Tibial artery (tissue), 4 donors: ENCODE measurements at regions not wholly inside any gene's neighbourhood (a gene's known extent, or its start where the extent isn't known, plus 50 kb on each side); places are given as distances from the start of the nearest gene placed in this dataset.

ENCODE experiments used
- DNase-seq, 2 donors: peaks; one replicate each; pipeline ENCODE4 v3.0.0-alpha.2; 2019
- H3K27ac ChIP-seq, 2 donors: fragments of 200-600 bp; sonication (generic) in 1 of 2; 1 replicate in 1 of 2; 2 replicates in 1 of 2; pipeline ENCODE4 v1.5.1; 2018 to 2019; ENCODE audit warnings: mild to moderate bottlenecking in 1 of 2
- H3K27me3 ChIP-seq, 2 donors: fragments of 200-600 bp; sonication (generic) in 1 of 2; one replicate each; pipeline versions ENCODE4 v1.5.1 to v1.6.0; 2016 to 2019
- H3K36me3 ChIP-seq, 3 donors: fragments of 200-600 bp; sonication (generic) in 2 of 3; one replicate each; pipeline ENCODE4 v1.5.1; 2016 to 2019; ENCODE audit warnings: mild to moderate bottlenecking in 2 of 3
- H3K4me1 ChIP-seq, 4 donors: fragments of 200-600 bp; sonication (generic) in 2 of 4; 1 replicate in 3 of 4; 2 replicates in 1 of 4; pipeline ENCODE4 v1.5.1; 2016 to 2019
- H3K4me3 ChIP-seq, 2 donors: fragments of 200-600 bp; sonication (generic) in 1 of 2; 1 replicate in 1 of 2; 2 replicates in 1 of 2; pipeline ENCODE4 v1.5.1; 2018 to 2019; ENCODE audit warnings: mild to moderate bottlenecking in 2 of 2
- H3K9me3 ChIP-seq, 3 donors: fragments of 200-600 bp; sonication (generic) in 1 of 3; one replicate each; pipeline ENCODE4 v1.5.1; 2016 to 2019
- intact Hi-C: fragments of 100-400 bp; cut with DNase I; formaldehyde crosslinking; loops from one replicate; pipeline ENCODE4 v1.15.0; 2023; ENCODE audit warnings: low total_unique reads
- TF ChIP-seq, protein P1 (sequence below), 2 experiments: fragments of 200-600 bp in 1 of 2; fragments of 450-650 bp in 1 of 2; IDR thresholded peaks; one replicate each; pipeline ENCODE4 v1.5.1; 2017 to 2019; ENCODE audit warnings: antibody characterized with exemption in 2 of 2, mild to moderate bottlenecking in 1 of 2, moderate library complexity in 1 of 2

DNA sequence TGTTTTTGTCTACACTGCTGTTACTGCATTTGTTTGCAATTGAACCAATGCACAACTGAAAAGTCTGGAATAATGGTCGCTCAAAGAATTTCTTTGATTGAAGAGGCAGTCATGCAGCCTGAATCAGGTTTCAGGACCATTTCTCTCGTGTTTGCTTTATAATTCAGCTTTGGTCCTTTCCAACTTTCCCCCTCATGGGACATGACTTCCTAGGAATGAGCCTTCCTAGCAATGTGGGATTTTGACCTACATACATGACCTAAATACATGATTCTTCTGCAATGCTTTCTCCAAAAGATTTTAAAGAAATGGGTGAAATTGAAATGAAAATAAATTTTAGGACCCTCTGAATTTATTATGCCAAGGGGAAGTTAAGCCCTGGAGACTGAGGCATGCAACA is 197.4 kb downstream of the MREG start:
- Histone ChIP-seq H3K4me1 (peaks cover 0 to 16% (median 0%) of the 10 kb centered on the region in 4 donors), H3K27me3 (no peaks in the 10 kb centered on the region), H3K4me3 (no peak overlapping the region), H3K9me3 (peaks cover 0 to 3% (median 0%) of the 10 kb centered on the region in 3 donors), H3K36me3 (no peaks in the 10 kb centered on the region), H3K27ac (no peak overlapping the region)
- TF ChIP-seq, protein P1, sequence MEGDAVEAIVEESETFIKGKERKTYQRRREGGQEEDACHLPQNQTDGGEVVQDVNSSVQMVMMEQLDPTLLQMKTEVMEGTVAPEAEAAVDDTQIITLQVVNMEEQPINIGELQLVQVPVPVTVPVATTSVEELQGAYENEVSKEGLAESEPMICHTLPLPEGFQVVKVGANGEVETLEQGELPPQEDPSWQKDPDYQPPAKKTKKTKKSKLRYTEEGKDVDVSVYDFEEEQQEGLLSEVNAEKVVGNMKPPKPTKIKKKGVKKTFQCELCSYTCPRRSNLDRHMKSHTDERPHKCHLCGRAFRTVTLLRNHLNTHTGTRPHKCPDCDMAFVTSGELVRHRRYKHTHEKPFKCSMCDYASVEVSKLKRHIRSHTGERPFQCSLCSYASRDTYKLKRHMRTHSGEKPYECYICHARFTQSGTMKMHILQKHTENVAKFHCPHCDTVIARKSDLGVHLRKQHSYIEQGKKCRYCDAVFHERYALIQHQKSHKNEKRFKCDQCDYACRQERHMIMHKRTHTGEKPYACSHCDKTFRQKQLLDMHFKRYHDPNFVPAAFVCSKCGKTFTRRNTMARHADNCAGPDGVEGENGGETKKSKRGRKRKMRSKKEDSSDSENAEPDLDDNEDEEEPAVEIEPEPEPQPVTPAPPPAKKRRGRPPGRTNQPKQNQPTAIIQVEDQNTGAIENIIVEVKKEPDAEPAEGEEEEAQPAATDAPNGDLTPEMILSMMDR (IDR thresholded peaks at IDR 0.05): no peak
- no peak for DNase-seq
- intact Hi-C loops: no loop called here

DNA sequence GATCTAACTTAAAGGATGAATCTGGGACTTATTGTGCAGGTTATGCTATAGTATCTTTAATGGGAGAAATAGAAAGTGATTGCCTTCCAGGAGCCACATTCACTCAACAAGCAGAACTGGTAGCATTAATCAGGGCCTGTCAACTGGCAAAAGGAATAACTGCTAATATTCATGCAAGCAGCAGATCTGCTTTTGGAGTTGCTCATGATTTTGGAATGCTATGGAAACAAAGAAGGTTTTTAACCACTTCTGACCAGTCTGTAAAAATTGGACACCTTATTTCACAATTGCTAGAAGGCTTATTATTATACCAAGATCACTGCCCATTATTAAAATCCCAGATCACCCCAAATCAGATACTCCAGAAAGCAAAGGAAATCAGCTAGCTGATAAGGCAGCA is 200.4 kb downstream of the MREG start:
- Histone ChIP-seq H3K27me3 (no peaks in the 10 kb centered on the region), H3K4me1 (peaks cover 0 to 16% (median 0%) of the 10 kb centered on the region in 4 donors), H3K36me3 (no peaks in the 10 kb centered on the region), H3K9me3 (no peaks in the 10 kb centered on the region), H3K27ac (no peak overlapping the region), H3K4me3 (no peak overlapping the region)
- no peak for DNase-seq
- intact Hi-C loops: no loop called here
- TF ChIP-seq, protein P1 (IDR thresholded peaks at IDR 0.05): no peak

DNA sequence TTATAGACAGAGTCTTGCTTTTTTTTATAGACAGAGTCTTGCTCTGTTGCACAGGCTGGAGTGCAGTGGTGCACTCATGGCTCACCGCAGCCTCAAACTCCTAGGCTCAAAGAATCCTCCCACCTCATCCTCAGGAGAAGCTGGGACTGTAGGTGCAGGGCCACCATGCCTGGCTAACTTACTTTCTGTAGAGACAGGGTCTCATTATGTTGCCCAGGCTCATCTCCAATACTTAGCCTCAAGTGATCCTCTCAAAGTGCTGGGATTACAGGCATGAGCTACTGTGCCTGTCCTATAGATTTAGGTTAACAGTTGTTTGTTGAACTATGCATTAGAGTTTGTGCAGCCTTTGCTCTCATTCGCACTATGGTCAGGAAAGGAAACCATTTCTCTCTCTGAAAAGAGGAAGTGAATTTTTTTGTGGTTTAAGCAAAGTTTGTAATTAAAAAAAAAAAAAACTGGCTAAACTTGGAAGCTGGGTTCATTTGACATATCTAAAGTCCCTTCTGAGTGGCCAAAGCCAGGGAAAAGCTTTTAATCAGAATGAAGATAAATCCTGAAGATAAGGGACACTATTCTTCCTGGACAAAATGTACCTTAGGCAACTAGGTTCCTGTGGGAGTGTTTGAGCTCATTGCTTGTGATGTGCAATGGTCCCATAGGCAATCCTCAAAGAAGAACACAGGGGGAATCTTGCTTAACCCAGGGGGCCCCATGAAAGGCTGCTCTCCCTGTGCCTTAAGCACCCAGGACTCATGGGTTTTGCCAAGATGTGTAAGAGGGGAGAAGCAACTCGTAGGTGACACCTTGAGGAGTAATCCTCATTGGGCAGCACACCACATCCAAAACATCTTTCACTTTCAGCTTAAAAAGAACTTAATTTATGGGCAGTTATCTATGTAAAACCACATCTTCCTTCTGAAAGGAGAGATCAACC is 201.7 kb downstream of the MREG start:
- Histone ChIP-seq H3K4me1 (peaks cover 0 to 11% (median 0%) of the 10 kb centered on the region in 4 donors), H3K9me3 (no peaks in the 10 kb centered on the region), H3K27ac (no peak overlapping the region), H3K36me3 (no peaks in the 10 kb centered on the region), H3K27me3 (no peaks in the 10 kb centered on the region), H3K4me3 (no peak overlapping the region)
- intact Hi-C loops: no loop called here
- no peak for DNase-seq
- TF ChIP-seq, protein P1 (IDR thresholded peaks at IDR 0.05): no peak

DNA sequence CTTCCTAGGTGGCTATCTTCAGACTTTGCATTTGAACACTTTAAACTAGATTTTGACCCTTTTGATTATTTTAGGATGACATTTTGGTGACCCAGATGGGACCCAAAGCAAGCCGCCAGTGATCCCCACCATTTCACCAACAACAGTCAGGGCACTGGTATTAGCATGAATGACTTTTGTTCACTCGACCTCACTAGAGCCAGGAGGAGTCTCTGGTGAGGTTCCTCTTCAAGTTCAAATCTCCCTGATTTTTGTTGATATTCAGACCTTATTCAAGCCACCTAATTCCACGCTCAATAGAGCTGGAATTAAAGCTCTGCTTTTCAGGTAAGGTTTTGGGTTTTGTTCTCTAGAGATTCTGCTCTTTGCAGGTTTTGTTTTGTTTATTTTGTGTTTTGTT is 202.3 kb downstream of the MREG start:
- Histone ChIP-seq H3K4me1 (peaks cover 0 to 4% (median 0%) of the 10 kb centered on the region in 4 donors), H3K27ac (no peak overlapping the region), H3K4me3 (no peak overlapping the region), H3K36me3 (no peaks in the 10 kb centered on the region), H3K27me3 (no peaks in the 10 kb centered on the region), H3K9me3 (no peaks in the 10 kb centered on the region)
- TF ChIP-seq, protein P1 (IDR thresholded peaks at IDR 0.05): no peak
- no peak for DNase-seq
- intact Hi-C loops: no loop called here

DNA sequence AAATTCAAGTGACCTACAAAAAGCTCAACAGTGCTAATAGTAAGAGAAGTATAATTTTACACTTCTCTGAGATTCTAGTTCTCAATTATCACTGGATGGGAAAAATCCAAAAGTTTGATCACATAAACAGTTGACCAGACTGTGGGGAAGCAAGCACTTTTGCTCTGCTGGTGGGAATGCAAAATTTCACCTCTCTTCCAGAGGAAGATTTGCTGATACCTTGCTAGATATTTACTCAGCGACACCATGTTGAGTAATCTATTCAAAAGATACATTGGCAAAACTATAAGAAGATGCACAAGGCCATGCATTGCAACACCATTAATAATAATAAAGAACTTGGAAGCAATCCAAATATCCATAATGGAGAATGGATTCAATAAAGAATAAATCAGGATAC is 204.4 kb downstream of the MREG start:
- DNase-seq: no peak
- TF ChIP-seq, protein P1 (IDR thresholded peaks at IDR 0.05): no peak
- H3K4me1 ChIP-seq: no peaks in the 10 kb centered on the region
- intact Hi-C loops: no loop called here
- H3K9me3 ChIP-seq: no peaks in the 10 kb centered on the region
- H3K4me3 ChIP-seq: no peak overlapping the region
- no peak overlapping the region for H3K27ac ChIP-seq
- H3K27me3 ChIP-seq: no peaks in the 10 kb centered on the region
- no peaks in the 10 kb centered on the region for H3K36me3 ChIP-seq
